ENCODE measurements at regions not wholly inside any gene's neighbourhood (a gene's known extent, or its start where the extent isn't known, plus 50 kb on each side); places are given as distances from the start of the nearest gene placed in this dataset.

DNA sequence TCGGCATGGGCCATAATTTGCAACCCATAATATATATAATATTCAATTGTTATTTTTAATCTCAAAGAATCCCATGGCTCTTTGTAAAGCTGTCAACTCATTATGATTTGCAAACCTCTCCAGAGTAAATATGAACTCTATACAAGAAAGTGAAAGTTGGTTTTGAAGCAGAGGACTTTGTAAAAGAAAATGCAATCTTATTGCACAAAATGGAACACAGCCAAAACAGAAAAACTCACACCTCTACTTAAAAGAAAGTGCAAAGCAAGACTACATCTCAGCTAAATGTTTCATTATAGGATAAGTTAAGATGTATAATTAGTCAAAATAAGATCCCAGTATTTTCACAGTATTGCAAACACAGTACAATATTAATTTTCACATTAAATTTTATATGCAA is 111.2 kb upstream of the FLRT2 start:
- H3K4me3 ChIP-seq (ENCODE audit: low read depth, low read length), result no peak overlapping the region
- DNase-seq (ENCODE audit: low read depth), result no peak

DNA sequence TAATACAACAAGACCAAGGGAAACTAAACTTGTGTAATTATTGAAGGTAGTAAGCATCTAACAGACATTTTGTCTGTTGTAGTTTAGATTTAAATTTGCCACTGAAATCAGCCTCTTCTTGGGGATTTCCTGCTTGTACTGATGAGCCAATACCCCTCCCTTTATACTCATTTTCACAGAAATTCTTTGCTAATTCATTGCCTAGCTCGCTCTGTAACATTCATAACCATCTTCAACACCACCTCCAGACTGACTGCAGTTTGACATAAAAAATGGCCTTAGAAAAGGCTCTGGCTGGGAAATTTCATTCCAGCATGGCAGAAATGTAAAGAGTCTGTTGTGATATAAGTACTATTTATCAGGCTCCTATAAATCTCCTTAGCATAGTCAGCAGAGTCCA is 109.7 kb upstream of the FLRT2 start:
- no peak for DNase-seq (ENCODE audit: low read depth)
- H3K4me3 ChIP-seq (ENCODE audit: low read depth, low read length), result no peak overlapping the region

- no peak for DNase-seq (ENCODE audit: low read depth)
- H3K4me3 ChIP-seq (ENCODE audit: low read depth, low read length), result no peak overlapping the region
Measured at GRCh38 chr14:85420707-85421106, 109.2 kb upstream of the FLRT2 start.

GRCh38 chr14:85421186-85421877 is 108.6 kb upstream of the FLRT2 start:
- peak; percentile 85 for DNase-seq (ENCODE audit: low read depth)
- H3K4me3 ChIP-seq (ENCODE audit: low read depth, low read length), result no peak overlapping the region

DNA sequence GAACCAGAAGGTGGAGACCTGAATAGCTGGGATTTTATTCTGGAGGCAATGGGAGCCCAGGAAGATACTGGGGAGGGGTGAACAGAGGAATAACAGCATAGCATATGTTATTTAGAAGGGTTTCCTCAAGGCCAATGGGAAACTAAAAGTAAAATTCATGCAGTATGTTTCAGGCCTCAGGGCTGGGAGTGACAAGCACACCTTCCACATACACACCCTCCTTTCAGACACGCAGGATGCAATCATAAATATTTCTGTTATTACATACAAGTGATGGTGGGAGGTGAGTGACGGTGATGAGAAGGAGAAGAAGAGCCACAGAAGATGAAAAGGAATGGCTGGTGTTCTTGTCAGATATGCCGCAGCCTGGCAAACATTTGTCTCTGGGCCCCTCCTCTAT is 106.1 kb upstream of the FLRT2 start:
- H3K4me3 ChIP-seq (ENCODE audit: low read depth, low read length), result no peak overlapping the region
- DNase-seq (ENCODE audit: low read depth), result no peak

DNA sequence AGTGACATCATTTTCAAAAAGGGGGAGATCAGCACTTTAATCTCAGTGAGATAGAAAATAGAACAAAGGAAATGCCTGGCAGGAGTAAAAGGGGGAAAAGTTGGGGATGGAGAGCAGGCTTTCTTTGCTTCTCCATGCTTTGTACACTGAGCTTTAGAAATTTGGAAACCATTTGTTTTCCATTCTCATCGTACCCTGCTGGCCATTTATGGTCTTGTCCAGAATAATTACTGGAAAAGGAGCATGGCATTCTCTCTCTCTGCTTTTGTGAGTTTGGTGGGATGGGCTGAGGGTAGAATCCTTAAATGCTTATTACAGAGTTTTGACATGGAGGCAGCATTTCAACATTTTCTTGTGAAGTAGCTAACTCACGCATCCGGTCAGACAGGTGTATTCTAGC is 104.4 kb upstream of the FLRT2 start:
- H3K4me3 ChIP-seq (ENCODE audit: low read depth, low read length), result no peak overlapping the region
- no peak for DNase-seq (ENCODE audit: low read depth)

DNA sequence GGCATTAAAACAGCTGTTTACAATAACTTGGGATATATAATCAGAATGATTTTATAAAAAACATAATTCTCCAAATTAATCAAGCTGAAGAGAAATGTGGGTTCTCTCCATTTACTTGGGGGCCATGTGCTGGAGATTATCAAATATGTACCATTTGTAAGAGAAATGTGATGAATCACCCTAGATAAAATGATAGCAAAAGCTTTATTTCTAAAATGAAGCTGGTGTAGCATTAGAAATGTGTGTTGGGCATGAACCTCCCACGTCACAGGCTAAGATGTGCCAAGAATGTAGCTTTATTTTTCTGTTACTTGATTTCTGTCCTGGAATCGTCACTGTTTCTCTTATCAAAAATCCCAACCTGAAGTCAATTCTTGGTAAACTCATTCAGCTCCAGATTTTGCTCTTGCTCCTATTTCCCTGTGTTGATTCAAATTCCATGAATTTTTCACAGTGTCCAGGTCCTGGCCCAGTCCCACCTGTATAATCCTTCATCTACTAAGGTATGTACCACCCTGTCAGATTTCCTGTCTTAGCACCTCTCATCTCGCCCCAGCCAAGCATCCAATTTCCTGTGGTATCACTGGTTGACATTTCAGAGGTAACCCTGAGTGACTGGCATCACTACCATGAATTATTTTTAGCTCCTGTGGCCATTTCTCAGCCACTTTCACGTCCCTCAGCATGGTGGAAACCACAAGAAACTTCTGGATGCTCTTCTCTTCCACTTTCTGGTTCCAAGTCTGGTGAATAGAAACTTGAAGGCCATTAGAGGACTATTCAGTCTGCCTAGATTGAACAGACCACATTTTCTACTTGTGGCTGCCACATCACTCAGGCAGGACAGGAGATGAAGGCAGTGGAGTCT is 103.6 kb upstream of the FLRT2 start:
- no peak overlapping the region for H3K4me3 ChIP-seq (ENCODE audit: low read depth, low read length)
- no peak for DNase-seq (ENCODE audit: low read depth)

- no peak overlapping the region for H3K4me3 ChIP-seq (ENCODE audit: low read depth, low read length)
- DNase-seq (ENCODE audit: low read depth), result no peak
Measured at GRCh38 chr14:85428926-85429325, 101.0 kb upstream of the FLRT2 start.

- peak; percentile 41 for DNase-seq (ENCODE audit: low read depth)
- no peak overlapping the region for H3K4me3 ChIP-seq (ENCODE audit: low read depth, low read length)
Measured at GRCh38 chr14:85437148-85437547, 92.8 kb upstream of the FLRT2 start.

DNA sequence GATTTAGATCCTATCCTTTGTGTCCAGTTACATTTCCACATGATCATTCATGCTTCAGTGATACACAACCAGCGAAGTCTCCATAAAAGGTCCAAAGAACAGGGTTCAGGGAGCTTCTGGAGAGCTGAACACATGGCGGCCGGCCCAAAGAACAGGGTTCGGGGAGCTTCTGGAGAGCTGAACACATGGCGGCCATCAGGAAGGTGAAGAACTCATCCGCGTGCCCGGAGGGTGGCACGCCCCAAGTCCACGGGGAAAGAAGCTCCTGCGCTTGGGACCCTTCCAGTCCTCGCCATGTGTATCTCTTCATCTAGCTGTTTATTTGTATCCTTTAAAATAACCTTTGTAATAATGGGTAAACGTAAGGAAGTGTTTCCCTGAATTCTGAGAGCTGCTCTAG is 91.9 kb upstream of the FLRT2 start:
- no peak overlapping the region for H3K4me3 ChIP-seq (ENCODE audit: low read depth, low read length)
- no peak for DNase-seq (ENCODE audit: low read depth)

DNA sequence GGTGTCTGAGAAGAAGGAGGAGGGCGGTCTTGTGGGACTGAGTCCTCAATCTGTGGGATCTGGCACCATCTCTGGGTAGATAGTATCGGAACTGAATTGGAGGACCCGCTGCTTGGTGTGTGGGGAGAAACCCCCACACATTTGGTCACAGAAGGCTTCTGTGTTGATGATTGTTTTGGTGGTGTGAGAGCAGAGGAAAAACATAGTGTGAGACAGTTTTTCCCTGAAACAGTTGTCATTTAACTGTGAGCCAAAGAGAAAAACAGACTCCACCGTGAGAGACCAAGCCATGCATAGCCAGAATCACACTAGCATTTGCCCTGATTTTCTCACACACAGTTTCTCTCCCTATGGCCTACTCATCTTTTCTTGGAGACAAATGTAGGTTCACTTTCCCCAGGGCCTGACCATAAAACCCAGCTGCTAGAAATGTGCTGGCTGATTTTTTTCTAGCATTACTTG is 91.4 kb upstream of the FLRT2 start:
- no peak overlapping the region for H3K4me3 ChIP-seq (ENCODE audit: low read depth, low read length)
- DNase-seq (ENCODE audit: low read depth), result no peak

GRCh38 chr14:85439696-85440328 is 90.1 kb upstream of the FLRT2 start:
- peak; percentile 47 for DNase-seq (ENCODE audit: low read depth)
- no peak overlapping the region for H3K4me3 ChIP-seq (ENCODE audit: low read depth, low read length)

GRCh38 chr14:85441909-85442643 is 87.9 kb upstream of the FLRT2 start:
- DNase-seq (ENCODE audit: low read depth), result no peak
- no peak overlapping the region for H3K4me3 ChIP-seq (ENCODE audit: low read depth, low read length)

GRCh38 chr14:85442996-85443395 is 86.9 kb upstream of the FLRT2 start:
- DNase-seq (ENCODE audit: low read depth), result no peak
- H3K4me3 ChIP-seq (ENCODE audit: low read depth, low read length), result no peak overlapping the region

DNA sequence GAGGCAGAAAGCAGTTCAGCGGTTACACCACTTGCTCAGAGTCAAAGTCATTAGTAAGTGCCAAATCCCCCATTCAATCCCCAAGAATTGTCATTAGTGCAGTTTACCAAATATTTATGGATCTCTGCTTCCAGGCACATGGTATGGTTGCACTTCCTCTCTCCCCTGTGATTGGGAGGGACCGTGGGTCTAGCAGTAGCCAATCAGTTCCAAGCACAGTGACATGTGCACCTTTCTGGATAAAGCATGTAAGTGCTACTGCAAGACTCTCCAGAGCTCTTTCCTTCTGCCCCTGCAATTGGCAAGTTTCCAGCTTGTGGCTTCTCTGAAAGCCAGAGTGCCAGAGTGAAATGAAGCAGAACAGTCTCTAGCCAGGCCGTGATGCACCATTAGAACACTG is 85.3 kb upstream of the FLRT2 start:
- no peak overlapping the region for H3K4me3 ChIP-seq (ENCODE audit: low read depth, low read length)
- peak; percentile 35 for DNase-seq (ENCODE audit: low read depth)

DNA sequence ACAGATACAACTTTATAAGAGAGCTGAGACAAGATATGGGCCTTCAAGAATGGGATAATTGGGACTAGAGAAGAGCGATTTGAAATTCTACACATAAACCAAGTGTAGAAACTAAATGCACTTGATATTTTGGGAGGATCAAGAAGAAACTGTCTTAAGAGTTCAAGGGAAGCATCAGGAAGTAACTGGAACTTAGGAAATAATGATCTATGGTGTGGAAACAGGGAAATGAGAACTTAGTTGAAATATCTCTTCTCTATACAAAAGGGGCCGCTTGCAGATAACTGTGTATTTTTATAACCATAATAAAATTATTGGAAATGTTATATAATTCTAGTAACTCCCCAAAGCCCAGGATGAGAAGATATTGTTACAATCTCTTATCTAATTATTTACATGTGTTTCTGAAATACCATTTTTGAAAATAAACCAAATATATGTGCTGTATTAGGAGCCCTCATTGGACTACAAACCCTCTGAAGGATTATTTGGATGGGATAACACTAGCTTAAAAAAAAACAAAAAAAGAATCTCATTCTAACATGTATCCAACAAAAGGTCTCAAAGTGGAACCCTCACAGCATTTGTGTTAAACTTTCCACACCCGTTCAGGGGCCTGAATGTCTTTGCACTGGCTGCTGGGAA is 84.7 kb upstream of the FLRT2 start:
- H3K4me3 ChIP-seq (ENCODE audit: low read depth, low read length), result no peak overlapping the region
- no peak for DNase-seq (ENCODE audit: low read depth)

DNA sequence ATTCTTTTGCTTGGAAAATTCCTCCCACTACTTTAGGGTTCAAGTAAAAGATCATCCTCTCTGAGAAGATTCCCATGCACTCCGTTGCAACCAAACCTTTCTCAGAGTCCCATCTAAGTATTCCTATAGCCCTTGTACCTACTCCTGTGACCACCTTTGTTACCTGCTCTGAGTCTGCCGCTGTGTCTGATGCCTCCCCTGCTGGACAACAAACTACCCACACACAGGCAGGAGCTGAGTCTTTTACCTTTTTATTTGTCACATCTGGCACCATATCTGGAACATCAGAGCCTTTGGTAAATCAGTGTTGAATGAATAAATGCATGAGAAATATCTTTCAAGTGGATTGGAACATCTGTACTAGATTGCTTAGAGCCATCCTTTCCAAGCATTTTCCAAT is 82.1 kb upstream of the FLRT2 start:
- no peak overlapping the region for H3K4me3 ChIP-seq (ENCODE audit: low read depth, low read length)
- no peak for DNase-seq (ENCODE audit: low read depth)

DNA sequence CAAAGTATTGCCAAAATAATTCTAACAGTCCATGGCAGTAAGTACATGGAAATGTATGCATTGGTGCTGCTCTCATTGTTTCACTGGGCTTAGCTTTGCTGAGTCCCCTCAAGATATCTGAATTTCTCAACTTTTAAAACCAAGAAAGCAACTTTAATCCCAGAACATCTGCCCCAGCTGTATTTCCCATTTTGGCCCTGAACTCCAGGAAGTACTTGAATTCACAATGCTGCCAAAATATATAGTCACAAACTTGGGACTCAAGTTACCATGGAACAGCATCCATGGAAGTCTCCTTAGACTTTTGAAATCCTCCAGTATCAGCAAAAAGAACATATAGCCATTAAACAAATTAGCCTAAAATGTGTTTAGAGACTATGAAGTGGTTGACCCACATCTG is 78.5 kb upstream of the FLRT2 start:
- H3K4me3 ChIP-seq (ENCODE audit: low read depth, low read length), result no peak overlapping the region
- no peak for DNase-seq (ENCODE audit: low read depth)

Measured in skeletal muscle cell (primary cell).